MM.1S (cell line): ENCODE measurements at regions not wholly inside any gene's neighbourhood (a gene's known extent, or its start where the extent isn't known, plus 50 kb on each side); places are given as distances from the start of the nearest gene placed in this dataset.

Experiments
- DNase-seq: peaks from one replicate; pipeline ENCODE4 v3.0.0-alpha.2; 2015
- H2AFZ ChIP-seq: fragments of 300-600 bp; sonication (generic); 2 replicates; pipeline ENCODE4 v1.6.0; 2016; ENCODE audit warnings: antibody characterized with exemption, low read length
- H3F3A ChIP-seq: fragments of 300-600 bp; sonication (generic); 2 replicates; pipeline ENCODE4 v1.6.1; 2016; ENCODE audit warnings: mild to moderate bottlenecking, antibody characterized with exemption, low read length, moderate library complexity, mixed read lengths; ENCODE audit not compliant: insufficient read depth
- H3K27ac ChIP-seq: fragments of 300-600 bp; sonication (generic); 2 replicates; pipeline ENCODE4 v1.5.1; 2016; ENCODE audit warnings: mild to moderate bottlenecking, low read length
- H3K27me3 ChIP-seq: fragments of 300-600 bp; sonication (generic); replicated peaks from 2 replicates; pipeline ENCODE4 v1.6.0; 2016; ENCODE audit warnings: low read length; ENCODE audit not compliant: insufficient read depth
- H3K36me3 ChIP-seq: fragments of 300-600 bp; sonication (generic); replicated peaks from 2 replicates; pipeline ENCODE4 v1.6.1; 2016; ENCODE audit warnings: mild to moderate bottlenecking, low read length, mixed read lengths; ENCODE audit not compliant: insufficient read depth
- H3K4me1 ChIP-seq: fragments of 300-600 bp; sonication (generic); 2 replicates; pipeline ENCODE4 v1.6.1; 2016; ENCODE audit warnings: low read length, mixed read lengths
- H3K4me2 ChIP-seq: fragments of 300-600 bp; sonication (generic); 2 replicates; pipeline ENCODE4 v1.6.0; 2016; ENCODE audit warnings: low read depth, low read length
- H3K4me3 ChIP-seq: fragments of 300-600 bp; sonication (generic); 2 replicates; pipeline ENCODE4 v1.5.1; 2016; ENCODE audit warnings: low read length, mixed read lengths
- H3K79me2 ChIP-seq: fragments of 300-600 bp; sonication (generic); 2 replicates; pipeline ENCODE4 v1.6.1; 2016; ENCODE audit warnings: mixed run types, low read length, mixed read lengths
- H3K9ac ChIP-seq: fragments of 300-600 bp; sonication (generic); 2 replicates; pipeline ENCODE4 v1.6.1; 2016; ENCODE audit warnings: low read length, mixed read lengths
- H3K9me2 ChIP-seq: fragments of 300-600 bp; sonication (generic); replicated peaks from 2 replicates; pipeline ENCODE4 v1.6.1; 2016; ENCODE audit warnings: mild to moderate bottlenecking, low read length, mixed read lengths; ENCODE audit not compliant: insufficient read depth
- H3K9me3 ChIP-seq: fragments of 300-600 bp; sonication (generic); replicated peaks from 2 replicates; pipeline ENCODE4 v1.6.1; 2016; ENCODE audit warnings: mild to moderate bottlenecking, low read length, mixed read lengths; ENCODE audit not compliant: insufficient read depth
- H4K20me1 ChIP-seq: fragments of 300-600 bp; sonication (generic); 2 replicates; pipeline ENCODE4 v1.6.1; 2016; ENCODE audit warnings: mild to moderate bottlenecking, low read length, moderate library complexity, mixed read lengths; ENCODE audit not compliant: insufficient read depth
- EZH2 ChIP-seq: fragments of 300-600 bp; sonication (generic); optimal IDR thresholded peaks from 2 replicates; pipeline ENCODE3; 2017; ENCODE audit warnings: low read depth, mild to moderate bottlenecking, antibody characterized with exemption, low read length, mixed read lengths
- EZH2phosphoT487 ChIP-seq: fragments of 300-600 bp; sonication (generic); IDR thresholded peaks from 2 replicates; pipeline ENCODE4 v1.6.1; 2018; ENCODE audit warnings: antibody characterized with exemption, low read length
- TF ChIP-seq, protein P1 (sequence below): fragments of 300-600 bp; sonication (generic); IDR thresholded peaks from 2 replicates; pipeline ENCODE4 v1.5.1; 2016; ENCODE audit warnings: antibody characterized with exemption, low read length, mixed read lengths

DNA sequence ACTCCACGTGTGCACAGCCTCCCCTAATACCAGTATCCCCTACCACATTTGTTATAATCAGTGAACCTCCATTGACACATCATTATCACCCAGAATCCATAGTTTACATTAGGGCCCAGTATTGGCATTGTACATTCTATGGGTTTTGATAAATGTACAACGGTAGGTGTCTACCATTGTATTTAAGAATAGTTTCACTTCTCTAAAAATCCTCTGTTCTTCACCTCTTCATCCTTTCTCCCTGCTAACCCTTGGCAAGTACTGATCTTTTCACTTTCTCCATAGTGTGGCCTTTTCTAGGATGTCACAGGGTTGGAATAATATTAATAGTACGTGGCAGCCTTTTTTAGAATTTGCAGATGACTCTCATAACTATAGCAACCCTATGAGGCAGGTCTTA lies 353.8 kb downstream of the DDX10 start:
- Histone ChIP-seq H3K4me2 (no peak overlapping the region), H3F3A (no peaks in the 10 kb centered on the region), H3K36me3 (no peaks in the 10 kb centered on the region), H2AFZ (no peak overlapping the region), H4K20me1 (no peaks in the 10 kb centered on the region), H3K79me2 (no peaks in the 10 kb centered on the region), H3K27me3 (no peaks in the 10 kb centered on the region), H3K9me3 (no peaks in the 10 kb centered on the region), H3K27ac (no peak overlapping the region), H3K9ac (no peak overlapping the region), H3K4me1 (no peaks in the 10 kb centered on the region), H3K4me3 (no peak overlapping the region), H3K9me2 (no peaks in the 10 kb centered on the region)
- TF ChIP-seq EZH2 (no peak), EZH2phosphoT487 (no peak)
- TF ChIP-seq, protein P1, sequence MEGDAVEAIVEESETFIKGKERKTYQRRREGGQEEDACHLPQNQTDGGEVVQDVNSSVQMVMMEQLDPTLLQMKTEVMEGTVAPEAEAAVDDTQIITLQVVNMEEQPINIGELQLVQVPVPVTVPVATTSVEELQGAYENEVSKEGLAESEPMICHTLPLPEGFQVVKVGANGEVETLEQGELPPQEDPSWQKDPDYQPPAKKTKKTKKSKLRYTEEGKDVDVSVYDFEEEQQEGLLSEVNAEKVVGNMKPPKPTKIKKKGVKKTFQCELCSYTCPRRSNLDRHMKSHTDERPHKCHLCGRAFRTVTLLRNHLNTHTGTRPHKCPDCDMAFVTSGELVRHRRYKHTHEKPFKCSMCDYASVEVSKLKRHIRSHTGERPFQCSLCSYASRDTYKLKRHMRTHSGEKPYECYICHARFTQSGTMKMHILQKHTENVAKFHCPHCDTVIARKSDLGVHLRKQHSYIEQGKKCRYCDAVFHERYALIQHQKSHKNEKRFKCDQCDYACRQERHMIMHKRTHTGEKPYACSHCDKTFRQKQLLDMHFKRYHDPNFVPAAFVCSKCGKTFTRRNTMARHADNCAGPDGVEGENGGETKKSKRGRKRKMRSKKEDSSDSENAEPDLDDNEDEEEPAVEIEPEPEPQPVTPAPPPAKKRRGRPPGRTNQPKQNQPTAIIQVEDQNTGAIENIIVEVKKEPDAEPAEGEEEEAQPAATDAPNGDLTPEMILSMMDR = no peak
- DNase-seq = no peak

DNA sequence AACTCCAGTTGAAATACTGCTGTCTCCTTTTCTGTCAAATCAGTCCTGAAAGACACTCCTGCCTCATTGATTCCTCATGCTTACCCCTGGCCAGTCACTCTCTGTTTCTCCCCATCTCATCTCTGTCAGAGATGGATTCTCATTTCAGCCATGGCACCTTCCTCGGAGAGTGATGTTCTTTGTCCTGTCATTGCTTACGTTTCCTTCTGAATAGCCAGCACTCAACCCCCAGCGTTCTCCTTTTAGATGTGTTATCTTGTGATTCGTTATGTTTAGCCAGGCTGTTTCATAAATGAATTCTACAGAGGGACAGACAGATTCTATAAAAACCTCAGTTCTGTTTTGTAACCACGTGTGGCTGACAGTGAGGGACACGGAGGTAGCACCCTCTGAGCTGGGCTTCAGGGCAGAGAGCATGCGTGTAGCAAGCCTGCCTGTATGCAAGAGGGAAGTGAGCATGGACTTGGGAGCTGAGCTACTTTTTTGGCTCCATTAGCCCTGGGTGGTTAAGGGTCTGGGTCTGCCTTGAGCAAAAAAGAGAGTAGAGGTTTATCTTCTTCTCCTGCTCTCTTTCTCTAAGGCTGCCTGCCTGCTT lies 354.6 kb downstream of the DDX10 start:
- no peaks in the 10 kb centered on the region for H3K79me2 ChIP-seq
- no peak overlapping the region for H2AFZ ChIP-seq
- H3F3A ChIP-seq = no peaks in the 10 kb centered on the region

DNA sequence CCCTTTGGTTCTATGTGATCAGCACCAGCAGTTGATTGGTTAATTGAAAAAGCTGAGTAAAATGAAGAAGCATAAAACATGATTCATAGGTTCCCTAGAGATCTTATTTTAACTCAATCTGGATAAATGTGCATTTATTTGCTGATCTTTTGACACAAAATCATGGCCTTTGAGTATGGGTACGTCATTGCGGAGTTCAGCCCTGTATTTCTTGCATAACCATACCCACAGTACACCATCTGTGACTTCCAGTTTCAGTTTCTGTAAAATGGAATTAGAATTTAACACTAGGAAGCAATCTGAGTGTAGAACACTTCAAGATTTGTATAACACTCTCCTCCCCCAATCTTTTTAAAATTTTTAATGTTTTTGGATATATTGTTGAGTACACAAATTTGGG lies 358.2 kb downstream of the DDX10 start:
- Histone ChIP-seq H3K36me3 (no peaks in the 10 kb centered on the region), H3K4me2 (no peak overlapping the region)

More for the DNA sequence above, 354.6 kb downstream of the DDX10 start:
- Histone ChIP-seq H3K9me3 (no peaks in the 10 kb centered on the region), H3K27me3 (no peaks in the 10 kb centered on the region), H4K20me1 (no peaks in the 10 kb centered on the region), H3K4me3 (no peak overlapping the region), H3K27ac (no peak overlapping the region), H3K4me1 (no peaks in the 10 kb centered on the region), H3K9me2 (no peaks in the 10 kb centered on the region), H3K4me2 (no peak overlapping the region), H3K36me3 (no peaks in the 10 kb centered on the region), H3K9ac (no peak overlapping the region)
- TF ChIP-seq EZH2 = no peak
- no peak for DNase-seq

More for the DNA sequence above, 358.2 kb downstream of the DDX10 start:
- Histone ChIP-seq H4K20me1 (no peaks in the 10 kb centered on the region), H3K9me2 (no peaks in the 10 kb centered on the region), H3K79me2 (no peaks in the 10 kb centered on the region), H2AFZ (no peak overlapping the region), H3K4me3 (no peak overlapping the region), H3K4me1 (no peaks in the 10 kb centered on the region), H3F3A (no peaks in the 10 kb centered on the region), H3K9ac (no peak overlapping the region), H3K27me3 (no peaks in the 10 kb centered on the region), H3K27ac (no peak overlapping the region), H3K9me3 (no peaks in the 10 kb centered on the region)
- no peak for DNase-seq
- TF ChIP-seq EZH2 = no peak
- TF ChIP-seq EZH2phosphoT487 = no peak
- TF ChIP-seq, protein P1 = no peak
